HG03354 (cell line): ENCODE measurements at regions not wholly inside any gene's neighbourhood (a gene's known extent, or its start where the extent isn't known, plus 50 kb on each side); places are given as distances from the start of the nearest gene placed in this dataset.
"Not testable (repeated sequence)": the region's sequence is repeated elsewhere in the genome, so short reads cannot be mapped to it uniquely, and the experiment has no call there.

Source experiments
- ATAC-seq: cut with Tn5 transposase; IDR thresholded peaks from one replicate; pipeline ENCODE4 v1.9.1; 2021; ENCODE audit warnings: mild to moderate bottlenecking; ENCODE audit not compliant: unreplicated experiment, poor library complexity, severe bottlenecking

GRCh38 chr5:130871346-130872086, 293.5 kb downstream of the HINT1 start:
- peak; percentile 85 for ATAC-seq

DNA sequence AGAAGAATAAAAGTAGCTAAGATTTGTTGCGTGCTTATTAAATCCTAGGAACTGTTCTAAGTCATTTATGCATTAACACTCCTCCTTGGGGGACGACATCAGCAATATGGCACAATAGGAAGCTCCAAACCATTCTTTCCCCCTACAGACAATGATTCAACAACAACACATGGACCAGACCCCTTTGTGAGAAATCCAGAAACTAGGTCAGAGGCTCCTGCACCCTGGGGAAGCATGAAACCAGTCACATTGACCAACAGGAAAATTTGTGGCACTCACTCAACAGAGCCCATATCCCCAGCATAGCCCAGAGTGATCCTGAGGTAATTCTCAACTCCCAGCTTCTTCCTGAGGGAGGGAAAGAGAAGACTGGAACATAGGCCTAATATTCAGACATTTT, 294.4 kb downstream of the HINT1 start:
- ATAC-seq: no peak

- no peak for ATAC-seq
Observed at GRCh38 chr5:130868186-130868840, 296.7 kb downstream of the HINT1 start.

DNA sequence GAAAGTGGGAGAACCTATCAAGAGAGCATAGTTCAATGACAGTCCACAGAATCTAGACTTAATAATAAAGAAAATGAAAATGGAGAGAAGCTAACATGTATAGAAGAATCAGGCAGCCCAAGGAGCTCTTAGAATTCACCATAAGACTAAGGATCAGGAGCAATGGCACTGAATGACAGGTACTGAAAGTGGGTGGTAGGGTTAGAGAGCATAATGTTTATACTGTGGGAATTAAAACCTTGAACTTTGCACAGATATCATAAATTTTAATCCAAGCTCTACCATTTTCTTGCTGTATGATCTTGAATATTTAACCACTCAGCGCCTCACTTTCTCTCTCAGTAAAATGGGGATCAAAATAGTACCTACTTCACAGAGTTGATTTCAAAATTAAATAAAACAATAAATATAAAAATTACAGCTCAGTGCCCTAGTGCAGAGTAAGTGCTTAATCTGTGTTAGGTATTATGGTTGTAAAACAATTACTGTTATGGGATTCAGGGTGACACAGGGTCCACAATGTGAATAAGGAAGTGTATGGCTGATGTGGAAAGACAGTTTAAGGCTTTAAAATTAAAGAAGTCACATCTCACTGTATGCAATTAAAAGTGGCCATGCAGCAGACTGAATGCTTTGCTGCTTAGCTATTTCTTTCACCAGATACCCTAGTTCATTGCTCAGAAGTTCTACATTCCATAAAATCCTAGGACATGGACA, 319.8 kb downstream of the HINT1 start:
- no peak for ATAC-seq

DNA sequence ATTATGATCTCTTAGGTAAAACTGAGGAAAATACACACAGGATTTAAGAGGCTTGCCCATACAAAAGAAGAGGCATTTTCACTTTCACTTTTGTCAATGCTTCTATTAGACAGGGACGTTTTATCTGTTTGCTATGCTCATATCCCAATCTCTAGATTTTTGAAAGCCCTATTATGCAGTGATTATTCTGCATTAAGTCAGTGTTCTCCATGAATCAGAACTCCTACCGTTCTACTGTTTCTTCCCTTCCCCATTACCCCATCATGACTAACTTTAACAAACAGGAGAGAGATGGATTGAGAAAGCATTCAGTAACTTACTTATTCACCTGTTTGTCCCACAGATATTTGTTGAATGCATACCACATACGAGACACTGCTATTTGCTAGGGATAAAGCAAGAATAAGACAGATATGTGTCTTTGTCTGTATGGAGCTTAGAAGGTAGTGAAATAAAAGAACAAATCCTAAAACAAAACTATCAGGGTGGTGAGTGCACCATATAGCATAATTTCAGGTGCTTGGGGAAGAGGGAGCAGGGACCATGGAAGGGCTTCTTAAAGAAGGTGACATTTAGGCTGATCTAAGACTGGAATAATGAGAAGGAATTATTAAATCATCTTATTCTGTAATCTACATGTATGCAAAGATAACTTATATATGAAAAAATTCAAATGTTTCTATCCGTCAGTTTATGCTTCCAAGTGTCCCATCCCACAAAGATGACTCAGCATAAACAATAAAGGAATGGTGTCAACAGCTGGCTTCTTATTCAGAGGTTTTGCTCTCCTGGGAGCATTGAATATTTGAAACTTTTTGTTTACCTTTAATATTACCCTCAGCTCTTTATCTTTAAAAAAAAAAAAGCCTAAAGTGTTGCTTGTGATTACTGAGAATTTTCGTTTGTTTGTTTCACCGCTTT, 328.1 kb downstream of the HINT1 start:
- peak; percentile 83 for ATAC-seq

GRCh38 chr5:130817598-130818384, 347.3 kb downstream of the HINT1 start:
- ATAC-seq: not testable (repeated sequence)

DNA sequence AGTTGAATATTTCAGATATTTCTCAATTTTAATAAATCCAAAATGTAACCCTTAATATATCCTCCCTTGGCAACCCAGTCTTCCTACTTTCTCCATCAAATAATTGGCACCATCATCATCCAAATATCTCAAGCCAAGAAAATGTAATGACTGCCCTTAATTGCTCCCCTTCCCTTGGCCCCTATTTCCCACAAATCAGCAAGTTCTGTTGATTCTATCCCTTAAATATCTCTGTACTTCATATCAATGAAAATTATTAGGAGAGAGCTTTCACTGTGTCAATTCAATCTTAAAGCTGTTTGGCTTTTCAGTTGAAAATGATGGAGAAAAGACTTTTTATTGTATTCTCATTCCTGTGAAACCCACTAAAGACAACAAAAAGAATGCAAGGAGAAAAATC, 349.8 kb downstream of the HINT1 start:
- ATAC-seq: no peak

DNA sequence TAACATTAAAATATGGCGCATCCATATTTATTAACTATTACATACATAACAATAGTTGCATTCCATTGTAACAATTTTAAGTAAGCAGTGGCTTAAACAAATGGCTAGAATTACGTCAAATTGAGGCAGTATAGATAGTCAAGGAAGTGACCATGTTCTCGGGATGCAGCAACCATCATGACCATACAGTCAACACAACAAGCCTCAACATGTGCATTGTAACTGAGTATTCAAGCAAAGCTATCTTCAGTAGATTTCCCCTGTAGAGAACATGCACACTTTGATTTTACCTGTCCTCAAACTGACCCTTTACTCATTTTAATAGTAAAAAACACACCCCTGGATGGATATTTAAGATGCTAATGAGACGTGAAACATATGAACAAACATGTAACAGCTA, 356.4 kb downstream of the HINT1 start:
- ATAC-seq: no peak

- ATAC-seq: no peak
Observed at GRCh38 chr5:130805648-130806047, 359.4 kb downstream of the HINT1 start.

DNA sequence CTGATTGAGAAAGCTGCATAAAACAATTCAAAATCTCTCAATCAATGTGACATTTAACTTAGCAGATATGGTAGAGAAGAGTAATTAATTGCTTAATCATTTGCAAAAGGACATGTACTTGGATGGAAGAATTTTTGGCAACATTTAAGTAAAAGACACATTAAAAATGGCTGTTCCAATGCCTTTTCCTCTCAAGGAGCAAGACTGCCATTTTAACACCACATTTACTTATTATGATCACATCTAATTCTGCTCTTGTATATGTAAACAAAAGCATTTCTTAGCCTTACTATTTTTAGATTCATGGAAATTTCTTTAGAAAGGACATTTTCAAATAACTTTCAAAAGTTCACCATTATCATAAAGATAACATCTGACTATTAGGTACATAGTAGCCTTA, 360.0 kb downstream of the HINT1 start:
- no peak for ATAC-seq

- no peak for ATAC-seq
Observed at GRCh38 chr5:130801963-130802362, 363.1 kb downstream of the HINT1 start.

- no peak for ATAC-seq
Observed at GRCh38 chr5:130799015-130799414, 366.0 kb downstream of the HINT1 start.

DNA sequence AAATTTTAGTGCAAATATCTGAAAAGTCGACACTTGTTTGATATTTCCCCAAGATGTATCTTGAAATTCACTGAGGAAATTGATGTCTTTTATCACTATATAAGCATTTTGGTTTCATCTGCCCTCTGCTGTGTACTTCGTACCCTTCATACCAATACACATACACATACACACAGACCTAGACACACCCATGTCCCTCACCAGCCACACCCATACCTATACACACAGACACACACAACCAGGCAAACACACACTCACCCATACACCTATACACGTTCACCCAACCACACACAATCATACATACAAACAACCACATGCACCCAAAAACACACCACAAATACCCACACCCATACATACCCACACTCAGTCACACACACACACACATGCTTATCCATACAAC, 367.8 kb downstream of the HINT1 start:
- no peak for ATAC-seq

DNA sequence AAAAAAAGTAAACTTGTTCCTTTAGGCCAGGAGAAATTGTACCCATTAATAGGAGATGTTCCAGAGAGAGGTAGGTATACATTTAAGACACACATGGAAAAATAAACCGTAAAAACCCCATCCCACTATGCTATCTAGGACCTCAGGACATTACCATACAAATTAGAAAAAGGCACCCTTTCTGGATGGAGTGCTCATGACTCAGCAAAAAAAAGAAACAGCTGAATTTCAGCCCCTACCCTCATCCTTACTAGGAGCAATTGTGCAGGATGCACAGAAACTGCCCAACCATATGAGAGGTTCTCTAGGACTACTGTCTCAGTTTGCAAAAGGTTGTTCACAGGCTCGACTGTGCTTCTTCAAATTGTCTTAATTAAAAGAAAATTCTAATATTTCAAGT, 368.2 kb downstream of the HINT1 start:
- ATAC-seq: no peak

- no peak for ATAC-seq
Observed at GRCh38 chr5:130796032-130796431, 369.0 kb downstream of the HINT1 start.

DNA sequence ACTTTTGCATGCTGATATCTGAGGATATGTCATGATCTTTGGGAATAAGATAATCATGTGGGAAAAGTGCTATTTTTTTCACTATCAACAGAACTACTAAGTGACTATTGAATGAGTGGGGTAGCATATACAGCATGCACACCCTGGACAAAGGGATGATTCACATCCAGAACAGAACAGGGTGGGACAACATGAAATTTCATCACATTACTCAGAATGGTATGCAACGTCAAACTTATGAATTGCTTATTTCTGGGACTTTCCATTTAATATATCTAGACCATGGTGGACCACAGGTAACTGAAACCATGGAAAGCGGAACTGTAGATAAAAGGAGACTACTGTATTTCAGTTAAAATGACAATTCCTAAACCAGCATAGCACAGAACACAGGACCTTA, 370.0 kb downstream of the HINT1 start:
- no peak for ATAC-seq

DNA sequence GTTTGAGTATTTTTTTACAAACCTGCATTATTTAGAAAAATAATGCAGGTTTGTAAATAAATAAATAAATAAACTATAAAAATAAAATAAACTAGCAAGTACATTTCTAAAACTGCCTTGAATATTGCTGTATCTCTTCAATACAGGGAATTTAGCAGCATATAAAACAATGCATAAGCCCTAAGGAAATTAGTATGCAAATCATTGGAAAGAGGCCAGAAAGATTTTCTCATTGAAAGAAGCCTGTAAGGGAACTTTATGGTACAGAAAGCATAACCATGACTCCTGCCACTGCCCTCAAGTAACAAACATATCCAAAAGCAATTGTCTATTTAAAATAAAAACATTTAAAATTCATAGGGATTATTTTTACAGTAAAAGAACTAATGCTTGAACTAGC, 387.3 kb downstream of the HINT1 start:
- ATAC-seq: no peak

DNA sequence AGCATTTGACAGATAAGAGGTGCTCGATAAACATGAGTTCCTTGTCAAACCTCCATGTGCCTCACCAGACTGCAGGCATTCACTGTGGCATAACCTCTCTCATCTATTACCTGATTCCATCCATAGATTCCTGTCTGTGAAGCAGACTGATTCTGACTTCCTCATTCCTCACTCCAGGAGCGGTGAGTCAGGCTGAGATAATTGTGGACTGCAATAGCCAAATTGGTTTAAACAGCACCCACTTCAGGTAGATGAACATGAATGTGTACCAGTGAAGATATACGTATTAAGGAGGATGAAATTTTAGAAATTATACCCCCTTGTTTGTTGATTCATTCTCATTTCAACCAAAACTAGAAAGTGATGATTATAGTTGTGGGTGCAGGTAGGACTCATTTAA, 391.2 kb downstream of the HINT1 start:
- no peak for ATAC-seq

DNA sequence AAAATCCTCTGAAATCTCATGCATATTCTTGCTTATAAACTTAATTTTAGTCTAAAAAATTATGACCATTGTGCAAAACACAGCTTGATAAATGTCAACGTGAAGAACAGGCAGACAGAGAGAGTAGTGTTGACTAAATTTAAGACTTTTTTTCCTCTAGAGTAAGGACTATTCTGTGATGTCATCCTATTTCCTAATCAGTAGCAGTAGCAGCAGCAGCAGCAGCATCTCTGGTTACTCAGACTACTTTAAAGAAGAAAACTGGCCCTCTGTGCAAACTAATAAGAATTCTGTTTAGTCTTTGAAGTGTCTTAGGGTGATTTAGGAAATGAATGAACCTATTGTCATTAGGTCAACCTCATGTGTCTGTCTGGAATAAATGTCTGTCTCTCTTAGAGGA, 403.0 kb downstream of the HINT1 start:
- ATAC-seq: no peak
